Hepatocyte (in vitro differentiated cells): ENCODE measurements at regions not wholly inside any gene's neighbourhood (a gene's known extent, or its start where the extent isn't known, plus 50 kb on each side); places are given as distances from the start of the nearest gene placed in this dataset.
"Not testable (repeated sequence)": the region's sequence is repeated elsewhere in the genome, so short reads cannot be mapped to it uniquely, and the experiment has no call there.

Experiments
- DNase-seq: peaks from one replicate; pipeline ENCODE4 v3.0.0-alpha.2; 2016; ENCODE audit warnings: low spot score
- H2AFZ ChIP-seq: fragments of 200-600 bp; sonication (generic); 2 replicates; pipeline ENCODE4 v1.6.0; 2016; ENCODE audit warnings: antibody characterized with exemption, mild to moderate bottlenecking
- H3K27ac ChIP-seq: fragments of 200-600 bp; sonication (generic); 2 replicates; pipeline ENCODE4 v1.5.1; 2016; ENCODE audit warnings: mild to moderate bottlenecking
- H3K27me3 ChIP-seq: fragments of 200-600 bp; sonication (generic); 2 replicates; pipeline ENCODE4 v1.6.1; 2016
- H3K36me3 ChIP-seq: fragments of 200-600 bp; sonication (generic); replicated peaks from 2 replicates; pipeline ENCODE4 v1.5.1; 2016; ENCODE audit warnings: low read depth; ENCODE audit not compliant: insufficient read depth
- H3K4me1 ChIP-seq: fragments of 200-600 bp; sonication (generic); 2 replicates; pipeline ENCODE4 v1.5.1; 2016; ENCODE audit warnings: mild to moderate bottlenecking, moderate library complexity; ENCODE audit not compliant: insufficient read depth
- H3K4me2 ChIP-seq: fragments of 200-600 bp; sonication (generic); 2 replicates; pipeline ENCODE4 v1.6.0; 2016
- H3K4me3 ChIP-seq: fragments of 200-600 bp; sonication (generic); 2 replicates; pipeline ENCODE4 v1.5.1; 2016; ENCODE audit warnings: mild to moderate bottlenecking
- H3K79me2 ChIP-seq: fragments of 200-600 bp; sonication (generic); 2 replicates; pipeline ENCODE4 v1.6.0; 2017; ENCODE audit warnings: mild to moderate bottlenecking
- H3K9me2 ChIP-seq: fragments of 200-600 bp; sonication (generic); replicated peaks from 2 replicates; pipeline ENCODE4 v1.6.0; 2017; ENCODE audit warnings: mild to moderate bottlenecking; ENCODE audit not compliant: insufficient read depth
- H3K9me3 ChIP-seq: fragments of 200-600 bp; sonication (generic); 2 replicates; pipeline ENCODE4 v1.5.1; 2016; ENCODE audit warnings: low read depth, mild to moderate bottlenecking
- H4K20me1 ChIP-seq: fragments of 200-600 bp; sonication (generic); 2 replicates; pipeline ENCODE4 v1.6.0; 2016; ENCODE audit warnings: mild to moderate bottlenecking; ENCODE audit not compliant: insufficient read depth, poor library complexity, severe bottlenecking
- EZH2 ChIP-seq: fragments of 200-600 bp; sonication (generic); IDR thresholded peaks from 2 replicates; pipeline ENCODE4 v1.6.1; 2016; ENCODE audit warnings: antibody characterized with exemption, mild to moderate bottlenecking, borderline replicate concordance
- EZH2phosphoT487 ChIP-seq: fragments of 200-600 bp; sonication (generic); IDR thresholded peaks from one replicate; pipeline ENCODE4 v1.6.1; 2018; ENCODE audit warnings: antibody characterized with exemption, mild to moderate bottlenecking, low read depth, moderate library complexity; ENCODE audit not compliant: unreplicated experiment, severe bottlenecking
- WGBS: methylation state at CpG from one replicate; pipeline ENCODE4 v1.1.6; 2016; ENCODE audit warnings: low lambda C conversion rate; ENCODE audit errors: missing lambda C conversion rate; 5-methylcytosine and 5-hydroxymethylcytosine counted together
- TF ChIP-seq, protein P1 (sequence below): fragments of 200-600 bp; sonication (generic); IDR thresholded peaks from 2 replicates; pipeline ENCODE4 v1.5.1; 2016; ENCODE audit warnings: antibody characterized with exemption, mild to moderate bottlenecking; ENCODE audit not compliant: poor library complexity

DNA sequence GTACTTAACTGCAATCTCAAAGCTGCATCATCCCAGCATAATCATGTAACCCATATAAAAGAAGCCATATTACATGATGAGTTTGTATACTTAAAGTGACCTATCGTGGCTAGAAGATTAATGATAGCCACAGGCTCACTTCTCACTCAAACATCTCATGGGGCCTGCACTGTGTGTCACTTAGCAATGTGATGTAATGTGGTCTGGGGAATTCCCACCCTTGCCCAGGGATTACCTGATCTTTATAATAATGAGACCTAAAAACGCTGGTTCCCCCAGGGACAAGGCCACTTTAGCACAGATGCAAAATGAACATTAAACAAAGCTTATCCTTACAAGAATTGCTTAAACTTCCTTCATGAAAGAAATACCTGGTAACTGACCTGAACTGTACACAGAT is 427.1 kb upstream of the CNTNAP5 start:
- no peak overlapping the region for H3K27ac ChIP-seq
- H3K4me3 ChIP-seq, result no peak overlapping the region
- H3K4me2 ChIP-seq, result no peak overlapping the region
- TF ChIP-seq, protein P1, sequence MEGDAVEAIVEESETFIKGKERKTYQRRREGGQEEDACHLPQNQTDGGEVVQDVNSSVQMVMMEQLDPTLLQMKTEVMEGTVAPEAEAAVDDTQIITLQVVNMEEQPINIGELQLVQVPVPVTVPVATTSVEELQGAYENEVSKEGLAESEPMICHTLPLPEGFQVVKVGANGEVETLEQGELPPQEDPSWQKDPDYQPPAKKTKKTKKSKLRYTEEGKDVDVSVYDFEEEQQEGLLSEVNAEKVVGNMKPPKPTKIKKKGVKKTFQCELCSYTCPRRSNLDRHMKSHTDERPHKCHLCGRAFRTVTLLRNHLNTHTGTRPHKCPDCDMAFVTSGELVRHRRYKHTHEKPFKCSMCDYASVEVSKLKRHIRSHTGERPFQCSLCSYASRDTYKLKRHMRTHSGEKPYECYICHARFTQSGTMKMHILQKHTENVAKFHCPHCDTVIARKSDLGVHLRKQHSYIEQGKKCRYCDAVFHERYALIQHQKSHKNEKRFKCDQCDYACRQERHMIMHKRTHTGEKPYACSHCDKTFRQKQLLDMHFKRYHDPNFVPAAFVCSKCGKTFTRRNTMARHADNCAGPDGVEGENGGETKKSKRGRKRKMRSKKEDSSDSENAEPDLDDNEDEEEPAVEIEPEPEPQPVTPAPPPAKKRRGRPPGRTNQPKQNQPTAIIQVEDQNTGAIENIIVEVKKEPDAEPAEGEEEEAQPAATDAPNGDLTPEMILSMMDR, result no peak
- no peak for TF ChIP-seq EZH2
- WGBS, result 69% methylated on average over 2 of the region's 2 CpGs
- H3K4me1 ChIP-seq, result no peaks in the 10 kb centered on the region
- H4K20me1 ChIP-seq, result no peaks in the 10 kb centered on the region
- no peaks in the 10 kb centered on the region for H3K27me3 ChIP-seq
- H2AFZ ChIP-seq, result no peak overlapping the region
- no peak for DNase-seq
- H3K9me2 ChIP-seq, result no peaks in the 10 kb centered on the region
- no peaks in the 10 kb centered on the region for H3K9me3 ChIP-seq
- no peaks in the 10 kb centered on the region for H3K79me2 ChIP-seq
- no peaks in the 10 kb centered on the region for H3K36me3 ChIP-seq

DNA sequence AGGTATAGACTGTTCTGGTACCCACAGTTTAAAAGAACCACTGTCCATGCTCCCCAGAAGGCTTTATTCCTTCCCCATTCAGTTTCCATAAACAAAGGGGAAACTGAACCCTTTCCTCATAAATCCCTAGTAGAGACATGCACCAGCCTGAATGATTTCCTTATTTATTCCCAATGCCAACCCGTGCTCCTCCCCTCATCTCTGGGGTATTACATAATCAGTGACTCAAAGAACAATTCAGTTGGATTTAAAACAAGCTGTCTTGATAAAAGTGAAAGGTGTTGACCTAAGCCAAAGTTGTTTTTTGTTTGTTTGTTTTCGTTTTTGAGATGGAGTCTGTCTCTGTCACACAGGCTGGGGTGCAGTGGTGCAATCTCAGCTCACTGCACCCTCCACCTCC is 418.5 kb upstream of the CNTNAP5 start:
- 72% methylated on average over 2 of the region's 2 CpGs for WGBS
- H4K20me1 ChIP-seq, result no peaks in the 10 kb centered on the region
- no peaks in the 10 kb centered on the region for H3K36me3 ChIP-seq
- no peaks in the 10 kb centered on the region for H3K9me2 ChIP-seq
- H3K27me3 ChIP-seq, result no peaks in the 10 kb centered on the region
- H3K4me2 ChIP-seq, result no peak overlapping the region
- no peaks in the 10 kb centered on the region for H3K9me3 ChIP-seq
- H3K4me1 ChIP-seq, result no peaks in the 10 kb centered on the region
- no peak for DNase-seq
- H3K79me2 ChIP-seq, result no peaks in the 10 kb centered on the region
- no peak for TF ChIP-seq EZH2
- TF ChIP-seq, protein P1, result no peak
- no peak for TF ChIP-seq EZH2phosphoT487
- no peak overlapping the region for H2AFZ ChIP-seq
- H3K4me3 ChIP-seq, result no peak overlapping the region
- H3K27ac ChIP-seq, result no peak overlapping the region

GRCh38 chr2:123609077-123609476 is 416.0 kb upstream of the CNTNAP5 start:
- Histone ChIP-seq H2AFZ (no peak overlapping the region), H3K79me2 (no peaks in the 10 kb centered on the region), H3K9me3 (peaks cover 3% of the 10 kb centered on the region), H3K4me2 (no peak overlapping the region), H3K4me3 (no peak overlapping the region), H3K9me2 (no peaks in the 10 kb centered on the region), H3K36me3 (no peaks in the 10 kb centered on the region), H3K27me3 (no peaks in the 10 kb centered on the region), H3K27ac (no peak overlapping the region), H4K20me1 (no peaks in the 10 kb centered on the region), H3K4me1 (no peaks in the 10 kb centered on the region)
- TF ChIP-seq EZH2phosphoT487 (no peak), EZH2 (no peak)
- TF ChIP-seq, protein P1, result no peak
- no peak for DNase-seq
- WGBS, result 48% methylated on average over 1 of the region's 1 CpG

DNA sequence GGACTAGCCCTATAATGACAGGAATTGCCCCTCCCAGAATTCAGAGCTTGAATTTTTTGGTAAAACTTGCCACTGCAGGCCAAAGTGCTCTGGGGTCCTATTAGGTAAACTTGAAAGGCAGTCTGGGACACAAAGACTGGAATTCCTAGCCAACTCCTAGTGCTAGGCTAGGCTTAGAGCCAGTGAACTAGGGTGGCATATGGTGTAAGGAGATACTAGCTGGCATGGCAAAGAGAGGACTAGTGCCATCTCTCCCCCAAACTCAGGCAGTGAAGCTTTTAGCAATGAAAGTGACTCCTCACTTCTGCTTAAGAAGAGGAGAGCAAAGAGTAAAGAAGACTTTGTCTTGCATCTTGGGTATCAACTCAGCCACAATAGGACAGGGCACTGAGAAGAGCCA is 410.5 kb upstream of the CNTNAP5 start:
- Histone ChIP-seq H3K4me1 (no peaks in the 10 kb centered on the region), H3K4me2 (no peak overlapping the region), H3K9me2 (no peaks in the 10 kb centered on the region), H3K4me3 (no peak overlapping the region), H3K36me3 (no peaks in the 10 kb centered on the region), H3K79me2 (no peaks in the 10 kb centered on the region), H3K27ac (no peak overlapping the region), H2AFZ (no peak overlapping the region), H3K27me3 (no peaks in the 10 kb centered on the region), H4K20me1 (no peaks in the 10 kb centered on the region), H3K9me3 (peaks cover 3% of the 10 kb centered on the region)
- no peak for DNase-seq
- TF ChIP-seq EZH2phosphoT487, result no peak

DNA sequence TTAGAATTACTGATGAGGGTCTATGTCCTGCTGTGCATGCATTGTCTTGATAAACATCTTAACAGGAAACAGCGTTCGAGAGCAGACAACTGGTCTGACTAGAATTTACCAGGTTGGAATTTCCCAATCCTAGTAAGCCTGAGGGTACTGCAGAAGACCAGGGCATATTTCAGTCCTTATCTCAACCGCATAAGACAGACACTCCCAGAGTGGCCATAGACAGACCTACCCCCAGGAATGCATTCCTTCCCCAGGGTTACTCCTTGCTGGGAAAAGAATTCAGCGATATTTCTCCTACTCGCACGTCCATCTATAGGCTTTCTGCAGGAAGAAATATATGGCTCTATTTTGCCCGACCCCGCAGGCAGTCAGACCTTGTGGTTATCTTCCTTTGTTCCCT is 406.4 kb upstream of the CNTNAP5 start:
- H3K4me3 ChIP-seq, H3K27ac ChIP-seq, DNase-seq, H3K27me3 ChIP-seq, H3K36me3 ChIP-seq, H3K4me2 ChIP-seq, H3K4me1 ChIP-seq, H3K79me2 ChIP-seq, H3K9me2 ChIP-seq, H4K20me1 ChIP-seq, H2AFZ ChIP-seq, H3K9me3 ChIP-seq: not testable (repeated sequence)
- 78% methylated on average over 8 of the region's 8 CpGs for WGBS
